OCI-LY3 (cell line): ENCODE measurements at regions not wholly inside any gene's neighbourhood (a gene's known extent, or its start where the extent isn't known, plus 50 kb on each side); places are given as distances from the start of the nearest gene placed in this dataset.

ENCODE experiments used
- EZH2phosphoT487 ChIP-seq: fragments of 200-600 bp; shearing (Covaris generic); IDR thresholded peaks from 2 replicates; pipeline ENCODE4 v1.6.1; 2018; ENCODE audit warnings: antibody characterized with exemption, mixed run types, low read depth
- TF ChIP-seq, protein P1 (sequence below): fragments of 200-600, 300-600 bp; sonication (generic); IDR thresholded peaks from 2 replicates; pipeline ENCODE4 v1.5.1; 2014; ENCODE audit warnings: antibody characterized with exemption, low read length, low read depth

- TF ChIP-seq, protein P1, sequence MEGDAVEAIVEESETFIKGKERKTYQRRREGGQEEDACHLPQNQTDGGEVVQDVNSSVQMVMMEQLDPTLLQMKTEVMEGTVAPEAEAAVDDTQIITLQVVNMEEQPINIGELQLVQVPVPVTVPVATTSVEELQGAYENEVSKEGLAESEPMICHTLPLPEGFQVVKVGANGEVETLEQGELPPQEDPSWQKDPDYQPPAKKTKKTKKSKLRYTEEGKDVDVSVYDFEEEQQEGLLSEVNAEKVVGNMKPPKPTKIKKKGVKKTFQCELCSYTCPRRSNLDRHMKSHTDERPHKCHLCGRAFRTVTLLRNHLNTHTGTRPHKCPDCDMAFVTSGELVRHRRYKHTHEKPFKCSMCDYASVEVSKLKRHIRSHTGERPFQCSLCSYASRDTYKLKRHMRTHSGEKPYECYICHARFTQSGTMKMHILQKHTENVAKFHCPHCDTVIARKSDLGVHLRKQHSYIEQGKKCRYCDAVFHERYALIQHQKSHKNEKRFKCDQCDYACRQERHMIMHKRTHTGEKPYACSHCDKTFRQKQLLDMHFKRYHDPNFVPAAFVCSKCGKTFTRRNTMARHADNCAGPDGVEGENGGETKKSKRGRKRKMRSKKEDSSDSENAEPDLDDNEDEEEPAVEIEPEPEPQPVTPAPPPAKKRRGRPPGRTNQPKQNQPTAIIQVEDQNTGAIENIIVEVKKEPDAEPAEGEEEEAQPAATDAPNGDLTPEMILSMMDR, result no peak
- TF ChIP-seq EZH2phosphoT487, result no peak
Observed at GRCh38 chr1:99456536-99456935, 189.4 kb upstream of the PALMD start.
